ENCODE measurements at regions not wholly inside any gene's neighbourhood (a gene's known extent, or its start where the extent isn't known, plus 50 kb on each side); places are given as distances from the start of the nearest gene placed in this dataset.

GRCh38 chr11:27968461-27968860 lies 139.5 kb downstream of the KIF18A start:
- DNase-seq: no peak

DNA sequence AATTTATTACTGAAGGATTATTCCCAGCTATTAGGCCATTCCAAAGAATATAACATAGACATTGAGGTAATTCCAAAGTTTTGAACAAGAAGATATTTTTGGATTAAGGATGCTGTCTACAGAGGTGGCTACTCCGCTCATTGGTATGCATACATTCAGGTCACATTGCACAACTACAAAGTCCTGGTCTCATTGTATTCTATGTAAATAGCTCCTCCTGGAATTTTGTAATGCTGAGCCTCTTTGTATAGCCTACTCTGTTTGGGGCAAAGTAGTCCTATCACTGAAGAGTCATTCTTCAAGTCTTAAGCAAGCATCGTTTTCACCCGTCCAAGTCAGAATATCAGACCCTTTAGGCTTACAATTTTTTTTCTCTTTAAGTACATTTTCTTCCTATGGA lies 142.4 kb downstream of the KIF18A start:
- no peak for DNase-seq

GRCh38 chr11:27963370-27963769 lies 144.6 kb downstream of the KIF18A start:
- no peak for DNase-seq

DNA sequence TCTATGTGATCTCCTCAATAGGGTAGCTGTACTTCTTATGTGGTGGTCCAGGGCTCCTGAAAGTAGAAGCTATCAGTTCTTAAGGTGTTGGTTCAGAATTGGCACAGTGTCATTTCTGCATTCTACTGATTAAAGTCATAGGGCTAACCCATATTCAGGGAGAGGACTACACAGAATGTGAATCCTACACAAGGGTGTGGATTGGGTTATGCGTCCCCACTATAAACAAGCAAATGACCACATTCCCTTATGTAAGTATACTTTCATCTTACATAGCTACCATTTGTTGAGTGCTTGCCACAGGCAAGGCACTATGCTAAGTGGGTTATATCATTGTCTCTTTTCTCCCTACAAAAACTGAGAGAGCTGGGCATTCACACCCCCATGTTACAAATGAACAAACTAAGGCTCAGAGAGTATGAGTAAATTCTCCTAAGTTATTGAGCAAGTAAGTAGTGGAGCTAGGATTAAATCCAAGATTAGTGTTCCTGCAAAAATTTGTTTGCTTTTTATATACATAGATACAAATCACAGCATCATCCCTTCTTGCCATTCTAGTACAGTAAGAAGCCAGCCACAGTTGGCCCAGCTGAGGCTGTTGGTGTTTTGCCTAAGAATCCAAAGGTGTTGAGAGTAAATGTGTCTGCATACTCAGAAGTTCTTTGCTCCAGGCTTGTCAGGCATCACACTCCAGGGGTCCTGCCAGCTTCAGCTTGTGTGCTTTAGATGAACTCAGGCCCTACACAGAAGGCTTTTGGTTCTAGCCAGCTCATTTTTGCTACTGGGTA lies 157.8 kb downstream of the KIF18A start:
- no peak for DNase-seq

GRCh38 chr11:27945348-27945747 lies 162.6 kb downstream of the KIF18A start:
- DNase-seq: no peak

GRCh38 chr11:27938011-27938410 lies 169.9 kb downstream of the KIF18A start:
- no peak for DNase-seq

DNA sequence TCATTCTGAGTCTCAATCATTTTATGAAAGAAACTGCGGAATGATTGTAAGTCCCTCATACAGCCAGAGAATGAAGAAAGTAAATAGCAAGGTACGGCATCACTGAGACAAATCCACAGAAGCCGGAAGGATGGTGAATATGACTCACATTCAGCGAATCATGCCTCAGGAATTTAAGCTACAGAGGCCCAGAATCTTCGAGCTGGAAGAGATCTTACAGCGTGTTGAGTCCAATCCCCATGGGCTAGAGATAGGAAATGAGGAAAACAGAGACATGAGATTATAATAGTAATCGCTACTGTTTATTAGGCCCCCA lies 173.2 kb downstream of the KIF18A start:
- DNase-seq: no peak

- no peak for DNase-seq
These were observed 173.7 kb downstream of the KIF18A start for GRCh38 chr11:27933992-27934829.

- no peak for DNase-seq
These were observed 176.2 kb downstream of the KIF18A start for GRCh38 chr11:27931770-27932169.

GRCh38 chr11:27930946-27931345 lies 177.0 kb downstream of the KIF18A start:
- no peak for DNase-seq

GRCh38 chr11:27928809-27929208 lies 179.1 kb downstream of the KIF18A start:
- DNase-seq: no peak

GRCh38 chr11:27926981-27927481 lies 180.9 kb downstream of the KIF18A start:
- DNase-seq: no peak

- DNase-seq: no peak
These were observed 181.5 kb downstream of the KIF18A start for GRCh38 chr11:27926486-27926885.

DNA sequence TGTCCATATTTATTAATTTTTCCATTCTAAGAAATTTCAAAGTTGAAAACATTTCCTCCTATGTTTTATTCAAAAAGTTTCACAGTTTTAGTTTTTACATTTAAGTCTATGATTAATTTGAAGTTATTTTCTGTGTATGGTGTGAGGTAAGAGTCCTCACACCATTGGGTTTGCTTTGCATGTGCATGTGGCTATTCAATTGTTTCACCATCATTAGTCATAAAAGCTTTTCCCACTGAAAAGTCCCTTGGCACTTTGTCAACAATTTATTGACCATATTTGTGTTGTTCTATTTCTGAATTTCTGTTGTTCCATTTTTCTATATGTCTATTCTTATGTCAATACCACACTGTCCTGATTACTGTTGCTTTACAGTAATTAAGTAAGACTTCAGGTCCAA lies 186.5 kb downstream of the KIF18A start:
- no peak for DNase-seq

GRCh38 chr11:27916541-27917100 lies 191.3 kb downstream of the KIF18A start:
- DNase-seq: no peak

- DNase-seq: no peak
These were observed 193.9 kb downstream of the KIF18A start for GRCh38 chr11:27914080-27914479.

GRCh38 chr11:27913650-27914049 lies 194.3 kb downstream of the KIF18A start:
- DNase-seq: no peak

DNA sequence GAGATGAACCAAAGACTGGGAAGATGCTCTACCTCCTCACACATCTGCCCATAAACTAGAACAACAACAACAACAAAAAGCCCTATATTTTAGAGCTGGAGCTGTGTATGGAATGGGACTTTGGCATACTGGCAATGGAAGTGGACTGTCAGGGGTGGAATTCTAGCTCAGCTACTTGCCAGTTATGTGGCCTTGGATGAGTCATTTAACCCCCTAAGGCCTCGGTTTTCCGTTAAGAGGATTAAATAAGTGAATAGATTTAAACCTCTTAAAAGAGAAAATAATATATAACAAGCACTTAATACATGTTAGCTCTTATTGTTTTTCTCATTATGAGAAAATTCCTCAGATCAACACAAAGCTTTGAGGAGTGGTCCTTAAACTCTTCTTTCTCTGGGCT lies 195.0 kb downstream of the KIF18A start:
- DNase-seq: no peak

DNA sequence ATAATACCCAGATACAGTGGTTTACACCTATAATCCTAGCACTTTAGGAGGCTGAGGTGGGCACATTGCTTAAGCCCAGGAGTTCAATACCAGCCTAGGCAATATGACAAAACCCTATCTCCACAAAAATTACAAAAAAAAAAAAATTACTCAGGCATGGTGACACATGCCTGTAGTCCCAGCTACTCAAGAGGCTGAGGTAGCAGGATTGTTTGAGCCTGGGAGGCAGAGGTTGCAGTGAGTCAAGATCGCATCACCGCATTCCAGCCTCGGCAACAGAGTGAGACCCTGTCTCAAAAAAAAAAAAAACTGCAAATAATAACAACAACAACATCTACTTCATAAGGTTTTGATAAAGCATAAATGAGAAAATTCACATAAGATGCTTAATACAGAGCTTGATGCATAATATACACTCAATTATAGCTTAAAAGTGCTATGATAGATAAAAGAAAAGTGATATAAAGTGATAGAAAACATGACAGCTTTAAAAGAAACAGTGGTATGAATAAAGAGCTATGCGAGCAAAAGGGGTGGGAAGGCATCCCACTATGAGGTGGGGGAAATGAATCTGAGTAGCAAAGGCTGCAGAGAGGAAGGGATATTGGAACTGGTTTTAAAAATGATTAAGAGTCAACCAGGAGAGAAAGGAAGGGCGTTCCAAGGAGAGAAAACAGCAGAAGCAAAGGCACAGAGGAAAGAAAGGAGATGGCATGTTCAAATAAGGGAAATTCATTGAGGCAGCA lies 197.6 kb downstream of the KIF18A start:
- no peak for DNase-seq

DNA sequence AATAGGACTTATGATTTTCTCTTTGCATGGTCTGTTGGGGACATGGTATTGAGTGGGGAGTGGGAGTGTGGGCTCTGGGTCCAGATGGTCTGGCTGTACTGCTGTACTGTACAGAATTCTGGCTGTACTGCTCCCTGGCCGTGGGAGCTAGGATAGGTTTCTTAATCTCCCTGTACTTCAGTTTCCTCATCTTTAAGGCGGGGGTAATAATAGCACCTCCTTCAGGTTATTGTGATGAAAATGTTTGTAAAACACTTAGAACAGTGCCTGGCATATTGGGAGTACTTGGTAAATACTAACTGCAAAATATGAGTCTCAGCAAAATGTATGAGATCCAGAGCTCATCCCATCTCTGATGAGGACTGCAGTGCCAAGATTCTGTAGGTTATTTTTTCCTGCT lies 198.6 kb downstream of the KIF18A start:
- DNase-seq: no peak

- no peak for DNase-seq
These were observed 199.3 kb downstream of the KIF18A start for GRCh38 chr11:27908621-27909020.

- DNase-seq: no peak
These were observed 200.4 kb downstream of the KIF18A start for GRCh38 chr11:27907530-27907929.

DNA sequence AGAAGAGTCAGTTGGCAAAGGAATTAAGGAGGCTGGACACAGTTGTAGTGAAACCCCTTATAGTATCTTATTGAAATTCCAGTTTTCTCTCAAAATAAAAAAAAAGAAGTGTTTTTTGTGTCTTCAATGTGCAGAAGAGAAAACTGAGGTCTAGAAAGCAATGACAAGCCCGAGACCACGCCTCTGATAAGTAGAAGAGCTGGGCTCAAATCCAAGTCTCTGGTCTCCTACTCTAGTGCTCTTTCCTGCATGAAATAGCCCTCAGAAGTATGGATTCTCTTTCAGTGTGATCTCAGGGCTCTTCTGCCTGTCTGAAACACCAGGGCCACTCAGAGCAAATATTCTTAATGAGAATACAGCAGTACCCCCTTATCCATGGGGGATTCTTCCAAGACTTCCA lies 200.9 kb downstream of the KIF18A start:
- no peak for DNase-seq
